Heart right ventricle (tissue), 16 donors: ENCODE measurements at regions not wholly inside any gene's neighbourhood (a gene's known extent, or its start where the extent isn't known, plus 50 kb on each side); places are given as distances from the start of the nearest gene placed in this dataset.
A peak's percentile ranks its signal among the peaks of the same experiment; 100 is the strongest.

Source experiments
- ATAC-seq, 8 donors: fragments of 200-7000 bp; cut with Tn5 transposase; one replicate each; pipeline ENCODE4 v1.9.1; 2020; ENCODE audit warnings: mild to moderate bottlenecking in 8 of 8, moderate library complexity in 8 of 8, moderate number of reproducible peaks in 1 of 8
- DNase-seq, 2 donors: peaks; one replicate each; pipeline ENCODE4 v3.0.0-alpha.2; 2020
- H3K27ac ChIP-seq, 10 donors: fragments of 200-600 bp; sonication (generic) in 2 of 10; one replicate each; pipeline versions ENCODE4 v1.5.0 to v1.8.0; 2020 to 2022; ENCODE audit warnings: mild to moderate bottlenecking in 3 of 10
- H3K27me3 ChIP-seq, 7 donors: fragments of 200-600 bp; one replicate each; pipeline ENCODE4 v1.8.0; 2021 to 2022; ENCODE audit warnings: mild to moderate bottlenecking in 2 of 7
- H3K36me3 ChIP-seq, 9 donors: fragments of 200-600 bp; sonication (generic) in 1 of 9; one replicate each; pipeline versions ENCODE4 v1.5.0 to v1.8.0; 2020 to 2022; ENCODE audit warnings: mild to moderate bottlenecking in 2 of 9
- H3K4me1 ChIP-seq, 9 donors: fragments of 200-600 bp; sonication (generic) in 1 of 9; one replicate each; pipeline versions ENCODE4 v1.5.0 to v1.8.0; 2020 to 2022; ENCODE audit warnings: mild to moderate bottlenecking in 4 of 9
- H3K4me3 ChIP-seq, 10 donors: fragments of 200-600 bp; sonication (generic) in 2 of 10; one replicate each; pipeline versions ENCODE4 v1.5.0 to v1.8.0; 2020 to 2022; ENCODE audit warnings: mild to moderate bottlenecking in 7 of 10, moderate library complexity in 2 of 10
- H3K9me3 ChIP-seq, 11 donors: fragments of 200-600 bp in 10 of 11; sonication (generic) in 2 of 11; one replicate each; pipeline versions ENCODE4 v1.5.0 to v1.8.0; 2013 to 2022; ENCODE audit warnings: mild to moderate bottlenecking in 2 of 11, control low read depth in 1 of 11, moderate library complexity in 1 of 11
- CTCF ChIP-seq, 9 donors: fragments of 200-600 bp; sonication (generic) in 2 of 9; IDR thresholded peaks; one replicate each; pipeline versions ENCODE4 v1.5.0 to v1.8.0; 2021 to 2022; ENCODE audit warnings: antibody characterized with exemption in 9 of 9, mild to moderate bottlenecking in 5 of 9, moderate library complexity in 1 of 9
- WGBS, 2 donors: extraction: QIAGEN DNeasy Blood & Tissue Kit; methylation state at CpG; one replicate each; pipeline ENCODE4 v1.1.7; 2013; ENCODE audit warnings: inconsistent platforms in 1 of 2; 5-methylcytosine and 5-hydroxymethylcytosine counted together
- intact Hi-C, 10 donors: fragments of 100-400 bp; cut with DNase I; formaldehyde crosslinking; loops; one replicate each; pipeline versions ENCODE4 v1.11.1 to v1.14.2; 2022
- donor health status: Arrhythmogenic right ventricular cardiomyopathy.
- donor health status: ischemic (EF 13 %, LVEDD 7.1; RV severe dilation, severe dysfunction).
- donor health status: healthy with polysubstance abuse.
- donor health status: DM: no; HTN: yes; CAD: no.
- donor health status: DM: no; HTN: no; CAD: no.
- donor health status: ischemic (EF 25% LVEDD 6.9; RV normal size, moderate dysfunction).
- donor health status: ischemic (EF 25% LVEDD 5.7; RV mildly dilated, moderate dysfunction).
- donor health status: healthy.
- donor health status: DM: yes; HTN: yes; CAD: no.
- donor health status: Ischemic cardiomyopathy.
- donor health status: ischemic (EF 35%, LVEDD 5.7; RV mildly dilated, moderate dysfunction).
- donor health status: nonischemic (EF 11% LVEDD 7.7; RV severe dilation, severe dysfunction).
- donor health status: DM: yes; HTN: yes; CAD: no.
- donor health status: PGD.
- donor health status: ischemic (EF 29% LVEDD 5.4; RV normal size, mild dysfunction).
- donor health status: nonischemic (EF 23%, LVEDD 6.1; RV moderate dilation, normal function).

DNA sequence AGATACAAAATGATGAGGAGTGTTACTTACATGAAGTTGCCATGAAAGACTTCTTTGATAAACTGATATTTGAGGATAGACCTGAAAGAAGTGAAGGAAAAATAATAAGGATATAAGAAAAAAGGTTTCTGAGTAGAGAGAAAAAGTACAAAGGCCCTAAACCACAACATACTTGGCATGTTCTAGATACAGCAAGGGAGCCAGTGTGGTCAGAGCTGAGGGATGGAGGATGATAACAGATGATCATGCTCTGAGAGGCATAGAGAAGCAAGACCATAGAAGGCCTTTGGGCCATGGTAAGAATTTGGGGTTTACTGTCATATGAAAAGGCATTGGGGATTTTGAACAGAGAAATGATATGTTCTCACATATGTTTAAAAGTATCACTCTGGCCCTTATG, 424.1 kb upstream of the CHST9 start:
- no peaks in the 10 kb centered on the region for H3K27me3 ChIP-seq
- no peaks in the 10 kb centered on the region for H3K36me3 ChIP-seq
- no peak overlapping the region for H3K4me3 ChIP-seq
- TF ChIP-seq CTCF (IDR thresholded peaks at IDR 0.05): no peak
- ATAC-seq (no peak), DNase-seq (no peak)
- intact Hi-C loops: loop anchor here in 8 of 10 donors (5.0 to 10.0 kb wide), 3 partner anchors 76 to 143 kb away; no protein-coding TSS in a partner anchor
- H3K4me1 ChIP-seq: no peaks in the 10 kb centered on the region
- H3K27ac ChIP-seq: no peak overlapping the region
- H3K9me3 ChIP-seq: no peaks in the 10 kb centered on the region

DNA sequence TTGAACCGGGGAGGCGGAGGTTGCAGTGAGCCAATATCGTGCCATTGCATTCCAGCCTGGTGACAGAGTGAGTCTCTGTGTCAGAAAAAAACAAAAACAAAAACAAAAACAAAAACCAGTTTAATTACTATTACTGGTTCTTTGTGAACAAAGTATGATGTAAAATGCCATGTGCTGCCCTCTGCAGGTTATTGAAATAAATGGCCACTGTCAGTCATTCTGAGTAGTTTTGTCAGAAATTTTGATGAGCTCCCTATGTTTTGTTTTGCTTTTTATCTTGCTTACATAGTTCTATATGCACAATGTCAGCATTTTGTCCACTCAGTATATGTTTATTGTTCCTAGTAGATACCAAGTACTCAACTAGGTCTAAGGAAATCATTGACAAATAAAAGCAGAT, 423.6 kb upstream of the CHST9 start:
- 91% methylated on average over 3 of the region's 3 CpGs for WGBS, 2 donors
- H3K27me3 ChIP-seq: no peaks in the 10 kb centered on the region
- no peaks in the 10 kb centered on the region for H3K4me1 ChIP-seq
- ATAC-seq (no peak), DNase-seq (no peak)
- H3K9me3 ChIP-seq: no peaks in the 10 kb centered on the region
- no peaks in the 10 kb centered on the region for H3K36me3 ChIP-seq
- intact Hi-C loops: loop anchor here in 8 of 10 donors (5.0 to 10.0 kb wide), 3 partner anchors 76 to 144 kb away; no protein-coding TSS in a partner anchor
- no peak overlapping the region for H3K27ac ChIP-seq
- no peak overlapping the region for H3K4me3 ChIP-seq
- peak in 6 of 9 donors; percentile 10 to 39 (median 24) for TF ChIP-seq CTCF (IDR thresholded peaks at IDR 0.05)

DNA sequence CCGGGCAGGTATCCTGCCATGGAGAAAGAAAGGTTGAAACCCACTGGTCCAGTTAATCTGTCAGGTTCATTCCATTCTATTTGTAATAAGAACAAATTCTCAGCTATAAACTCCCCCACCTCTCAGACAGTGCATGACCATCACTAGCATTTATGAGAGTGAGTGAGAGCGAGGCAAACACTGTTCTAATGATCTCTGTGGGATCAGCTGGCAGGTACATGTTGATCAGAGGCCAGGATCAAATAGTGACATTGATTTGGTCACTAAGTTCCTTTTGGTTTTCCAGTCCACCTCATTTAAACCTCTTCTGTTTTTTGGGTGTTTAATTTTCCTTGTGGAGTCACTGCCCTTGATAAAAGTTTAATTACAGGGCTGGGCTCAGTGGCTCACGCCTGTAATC, 423.1 kb upstream of the CHST9 start:
- TF ChIP-seq CTCF (IDR thresholded peaks at IDR 0.05): no peak
- 88 to 92% methylated on average over 3 of the region's 3 CpGs for WGBS, 2 donors

DNA sequence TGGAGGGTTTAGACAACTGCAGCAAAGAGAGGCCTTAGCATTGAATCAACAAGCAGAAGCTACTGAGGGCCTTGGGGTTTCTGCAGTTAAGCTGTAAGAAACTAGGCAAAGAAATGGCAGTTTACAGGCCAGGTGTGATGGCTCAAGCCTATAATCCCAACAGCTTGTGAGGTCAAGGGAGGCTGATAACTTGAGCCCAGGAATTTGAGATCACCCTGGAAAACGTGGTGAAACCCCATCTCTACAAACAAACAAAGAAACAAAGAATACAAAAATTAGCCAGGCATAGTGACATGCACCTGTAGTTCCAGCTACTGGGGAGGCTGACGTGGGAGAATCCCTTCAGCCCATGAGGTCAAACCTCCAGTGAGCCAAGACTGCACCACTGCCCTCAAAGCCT, 421.6 kb upstream of the CHST9 start:
- ATAC-seq: no peak
- TF ChIP-seq CTCF (IDR thresholded peaks at IDR 0.05): no peak
- Histone ChIP-seq H3K27me3 (no peaks in the 10 kb centered on the region), H3K9me3 (no peaks in the 10 kb centered on the region), H3K27ac (no peak overlapping the region), H3K36me3 (no peaks in the 10 kb centered on the region), H3K4me3 (no peak overlapping the region), H3K4me1 (no peaks in the 10 kb centered on the region)
- intact Hi-C loops: loop anchor here in 8 of 10 donors (5.0 to 10.0 kb wide), 3 partner anchors 78 to 146 kb away; no protein-coding TSS in a partner anchor
- WGBS, 2 donors: 65 to 77% methylated on average over 2 of the region's 2 CpGs
- no peak for DNase-seq

More for the DNA sequence above, 423.1 kb upstream of the CHST9 start:
- Histone ChIP-seq H3K9me3 (no peaks in the 10 kb centered on the region), H3K36me3 (no peaks in the 10 kb centered on the region), H3K27ac (no peak overlapping the region), H3K4me3 (no peak overlapping the region), H3K4me1 (no peaks in the 10 kb centered on the region), H3K27me3 (no peaks in the 10 kb centered on the region)
- no peak for DNase-seq
- intact Hi-C loops: loop anchor here in 8 of 10 donors (5.0 to 10.0 kb wide), 3 partner anchors 77 to 144 kb away; no protein-coding TSS in a partner anchor
- no peak for ATAC-seq
